ENCODE measurements at regions not wholly inside any gene's neighbourhood (a gene's known extent, or its start where the extent isn't known, plus 50 kb on each side); places are given as distances from the start of the nearest gene placed in this dataset.

GRCh38 chr5:26681861-26682260 lies 356.5 kb downstream of the CDH9 start:
- FAIRE-seq, result no peak
- DNase-seq (ENCODE audit: insufficient read length, low spot score), result no peak

- DNase-seq (ENCODE audit: insufficient read length, low spot score) (no peak), FAIRE-seq (no peak)
Measured at GRCh38 chr5:26674846-26675245, 363.5 kb downstream of the CDH9 start.

GRCh38 chr5:26669523-26669922 lies 368.9 kb downstream of the CDH9 start:
- DNase-seq (ENCODE audit: insufficient read length, low spot score) (no peak), FAIRE-seq (no peak)

GRCh38 chr5:26669031-26669430 lies 369.4 kb downstream of the CDH9 start:
- no peak for FAIRE-seq

GRCh38 chr5:26666371-26666770 lies 372.0 kb downstream of the CDH9 start:
- DNase-seq (ENCODE audit: insufficient read length, low spot score), result no peak
- FAIRE-seq, result no peak

More at GRCh38 chr5:26669031-26669430, 369.4 kb downstream of the CDH9 start:
- DNase-seq (ENCODE audit: insufficient read length, low spot score), result no peak

- no peak for FAIRE-seq
- DNase-seq (ENCODE audit: insufficient read length, low spot score), result no peak
Measured at GRCh38 chr5:26663500-26663899, 374.9 kb downstream of the CDH9 start.

- no peak for DNase-seq (ENCODE audit: insufficient read length, low spot score)
- no peak for FAIRE-seq
Measured at GRCh38 chr5:26662806-26663360, 375.5 kb downstream of the CDH9 start.

GRCh38 chr5:26660116-26660515 lies 378.3 kb downstream of the CDH9 start:
- DNase-seq (ENCODE audit: insufficient read length, low spot score), result no peak
- no peak for FAIRE-seq

GRCh38 chr5:26649000-26649399 lies 389.4 kb downstream of the CDH9 start:
- FAIRE-seq (no peak), DNase-seq (ENCODE audit: insufficient read length, low spot score) (no peak)

GRCh38 chr5:26647781-26648180 lies 390.6 kb downstream of the CDH9 start:
- FAIRE-seq (no peak), DNase-seq (ENCODE audit: insufficient read length, low spot score) (no peak)

GRCh38 chr5:26645659-26646058 lies 392.7 kb downstream of the CDH9 start:
- no peak for FAIRE-seq

GRCh38 chr5:26641492-26641891 lies 396.9 kb downstream of the CDH9 start:
- no peak for FAIRE-seq
- DNase-seq (ENCODE audit: insufficient read length, low spot score), result no peak

More at GRCh38 chr5:26645659-26646058, 392.7 kb downstream of the CDH9 start:
- DNase-seq (ENCODE audit: insufficient read length, low spot score), result no peak

GRCh38 chr5:26625099-26625498 lies 413.3 kb downstream of the CDH9 start:
- FAIRE-seq, result no peak
- DNase-seq (ENCODE audit: insufficient read length, low spot score), result no peak

- no peak for DNase-seq (ENCODE audit: insufficient read length, low spot score)
- FAIRE-seq, result no peak
Measured at GRCh38 chr5:26622947-26623346, 415.4 kb downstream of the CDH9 start.

GRCh38 chr5:26610577-26610976 lies 427.8 kb downstream of the CDH9 start:
- DNase-seq (ENCODE audit: insufficient read length, low spot score), result no peak
- no peak for FAIRE-seq

- no peak for FAIRE-seq
Measured at GRCh38 chr5:26601563-26601962, 436.8 kb downstream of the CDH9 start.

GRCh38 chr5:26582350-26583045 lies 455.9 kb downstream of the CDH9 start:
- no peak for FAIRE-seq

More at GRCh38 chr5:26601563-26601962, 436.8 kb downstream of the CDH9 start:
- no peak for DNase-seq (ENCODE audit: insufficient read length, low spot score)

GRCh38 chr5:26579712-26580111 lies 458.7 kb downstream of the CDH9 start:
- FAIRE-seq, result no peak
- no peak for DNase-seq (ENCODE audit: insufficient read length, low spot score)

More at GRCh38 chr5:26582350-26583045, 455.9 kb downstream of the CDH9 start:
- no peak for DNase-seq (ENCODE audit: insufficient read length, low spot score)

- FAIRE-seq, result no peak
- no peak for DNase-seq (ENCODE audit: insufficient read length, low spot score)
Measured at GRCh38 chr5:26578002-26578401, 460.4 kb downstream of the CDH9 start.

GRCh38 chr5:26572480-26572879 lies 465.9 kb downstream of the CDH9 start:
- FAIRE-seq, result no peak

GRCh38 chr5:26569929-26570258 lies 468.5 kb downstream of the CDH9 start:
- FAIRE-seq, result no peak
- DNase-seq (ENCODE audit: insufficient read length, low spot score), result no peak

More at GRCh38 chr5:26572480-26572879, 465.9 kb downstream of the CDH9 start:
- no peak for DNase-seq (ENCODE audit: insufficient read length, low spot score)

- DNase-seq (ENCODE audit: insufficient read length, low spot score) (no peak), FAIRE-seq (no peak)
Measured at GRCh38 chr5:26569241-26569928, 469.0 kb downstream of the CDH9 start.
